ENCODE measurements at regions not wholly inside any gene's neighbourhood (a gene's known extent, or its start where the extent isn't known, plus 50 kb on each side); places are given as distances from the start of the nearest gene placed in this dataset.

GRCh38 chr1:163709636-163710035 lies 387.9 kb downstream of the NUF2 start:
- H3K9me3 Mint-ChIP-seq (ENCODE audit: unreplicated experiment) = no peaks in the 10 kb centered on the region
- no peak for DNase-seq
- H3K36me3 Mint-ChIP-seq (ENCODE audit: unreplicated experiment) = no peaks in the 10 kb centered on the region
- no peak for TF ChIP-seq CTCF (IDR thresholded peaks at IDR 0.05; ENCODE audit: partially characterized antibody, unreplicated experiment)
- H3K27me3 Mint-ChIP-seq (ENCODE audit: unreplicated experiment) = no peaks in the 10 kb centered on the region
- no peaks in the 10 kb centered on the region for H3K4me1 Mint-ChIP-seq (ENCODE audit: low read depth, unreplicated experiment)
- H3K27ac Mint-ChIP-seq (ENCODE audit: unreplicated experiment) = no peak overlapping the region
- H3K4me3 Mint-ChIP-seq (ENCODE audit: unreplicated experiment) = no peak overlapping the region

GRCh38 chr1:163712321-163712720 lies 390.6 kb downstream of the NUF2 start:
- TF ChIP-seq CTCF (IDR thresholded peaks at IDR 0.05; ENCODE audit: partially characterized antibody, unreplicated experiment) = no peak
- no peaks in the 10 kb centered on the region for H3K36me3 Mint-ChIP-seq (ENCODE audit: unreplicated experiment)
- no peak overlapping the region for H3K4me3 Mint-ChIP-seq (ENCODE audit: unreplicated experiment)
- H3K27ac Mint-ChIP-seq (ENCODE audit: unreplicated experiment) = no peak overlapping the region
- no peaks in the 10 kb centered on the region for H3K27me3 Mint-ChIP-seq (ENCODE audit: unreplicated experiment)
- no peak for DNase-seq
- no peaks in the 10 kb centered on the region for H3K9me3 Mint-ChIP-seq (ENCODE audit: unreplicated experiment)
- H3K4me1 Mint-ChIP-seq (ENCODE audit: low read depth, unreplicated experiment) = no peaks in the 10 kb centered on the region

DNA sequence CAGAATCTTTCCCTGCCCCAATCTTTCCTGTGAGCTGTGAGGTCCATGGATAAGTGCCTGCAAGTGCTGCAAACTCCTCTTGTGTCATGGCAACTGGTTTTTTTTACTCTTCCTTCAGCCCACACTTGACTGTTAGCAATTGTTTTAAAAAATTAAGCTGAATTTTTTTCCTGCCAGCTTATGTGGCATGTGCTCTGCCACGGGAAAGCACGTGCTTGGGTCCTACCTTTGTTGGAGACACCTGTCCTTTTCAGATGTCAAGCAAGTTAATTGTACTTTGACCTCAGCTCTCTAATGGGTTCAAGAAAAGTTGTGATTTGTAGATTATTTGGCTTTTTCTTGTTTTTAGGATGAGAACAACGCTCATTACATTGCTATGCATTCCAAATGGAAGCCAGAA lies 398.5 kb downstream of the NUF2 start:
- no peak for TF ChIP-seq CTCF (IDR thresholded peaks at IDR 0.05; ENCODE audit: partially characterized antibody, unreplicated experiment)
- no peaks in the 10 kb centered on the region for H3K27me3 Mint-ChIP-seq (ENCODE audit: unreplicated experiment)
- H3K4me3 Mint-ChIP-seq (ENCODE audit: unreplicated experiment) = no peak overlapping the region
- no peaks in the 10 kb centered on the region for H3K36me3 Mint-ChIP-seq (ENCODE audit: unreplicated experiment)
- no peaks in the 10 kb centered on the region for H3K4me1 Mint-ChIP-seq (ENCODE audit: low read depth, unreplicated experiment)
- H3K9me3 Mint-ChIP-seq (ENCODE audit: unreplicated experiment) = no peaks in the 10 kb centered on the region
- DNase-seq = no peak
- no peak overlapping the region for H3K27ac Mint-ChIP-seq (ENCODE audit: unreplicated experiment)

DNA sequence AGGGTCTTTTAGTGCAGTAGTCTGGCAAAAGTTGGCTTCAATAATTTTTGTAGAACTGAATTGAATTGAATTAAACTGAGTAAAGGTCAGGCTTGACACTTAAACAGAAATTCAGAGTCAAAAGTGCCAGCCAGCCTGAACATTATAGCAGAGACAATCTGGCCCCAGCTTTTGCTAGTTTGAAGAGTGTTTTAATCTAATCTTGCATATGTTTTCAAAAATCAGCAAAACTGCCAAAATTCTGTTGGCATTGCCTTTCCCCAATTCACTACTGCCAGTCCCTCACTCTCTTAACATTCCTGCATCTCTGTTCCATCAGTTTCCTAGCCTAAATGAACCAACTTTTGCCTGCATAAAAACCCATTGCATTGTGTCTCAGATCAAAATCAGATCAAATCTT lies 403.8 kb downstream of the NUF2 start:
- no peaks in the 10 kb centered on the region for H3K4me1 Mint-ChIP-seq (ENCODE audit: low read depth, unreplicated experiment)
- no peaks in the 10 kb centered on the region for H3K27me3 Mint-ChIP-seq (ENCODE audit: unreplicated experiment)
- no peak for TF ChIP-seq CTCF (IDR thresholded peaks at IDR 0.05; ENCODE audit: partially characterized antibody, unreplicated experiment)
- no peak for DNase-seq
- no peaks in the 10 kb centered on the region for H3K9me3 Mint-ChIP-seq (ENCODE audit: unreplicated experiment)
- H3K4me3 Mint-ChIP-seq (ENCODE audit: unreplicated experiment) = no peak overlapping the region
- H3K36me3 Mint-ChIP-seq (ENCODE audit: unreplicated experiment) = peaks cover 3% of the 10 kb centered on the region
- H3K27ac Mint-ChIP-seq (ENCODE audit: unreplicated experiment) = no peak overlapping the region

DNA sequence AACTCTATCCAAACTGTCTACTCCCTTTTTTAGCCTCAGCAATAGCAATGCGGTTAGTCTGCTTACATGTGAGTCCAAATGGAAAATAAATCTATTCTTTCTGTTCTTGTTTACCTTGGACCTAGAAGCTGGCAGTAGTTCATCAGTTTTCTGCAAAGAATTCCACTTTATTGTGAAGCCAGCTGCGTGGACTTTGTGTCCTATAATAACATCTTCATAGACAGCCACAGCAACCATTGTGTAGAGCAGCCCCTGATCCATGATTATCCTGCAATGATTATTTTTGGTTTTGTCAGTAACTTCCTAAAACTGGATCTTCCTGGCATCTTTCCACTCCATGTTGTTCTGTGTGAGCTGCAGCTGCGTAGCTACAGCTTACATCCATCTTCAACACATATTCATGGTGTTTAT lies 408.7 kb downstream of the NUF2 start:
- Mint-ChIP-seq H3K4me3 (ENCODE audit: unreplicated experiment) (no peak overlapping the region), H3K27me3 (ENCODE audit: unreplicated experiment) (no peaks in the 10 kb centered on the region), H3K36me3 (ENCODE audit: unreplicated experiment) (peaks cover 3% of the 10 kb centered on the region)

More for the DNA sequence above, 408.7 kb downstream of the NUF2 start:
- Mint-ChIP-seq H3K4me1 (ENCODE audit: low read depth, unreplicated experiment) (no peaks in the 10 kb centered on the region), H3K9me3 (ENCODE audit: unreplicated experiment) (no peaks in the 10 kb centered on the region), H3K27ac (ENCODE audit: unreplicated experiment) (no peak overlapping the region)
- TF ChIP-seq CTCF (IDR thresholded peaks at IDR 0.05; ENCODE audit: partially characterized antibody, unreplicated experiment) = no peak
- DNase-seq = no peak
